GM23338 (cell line): ENCODE measurements at regions not wholly inside any gene's neighbourhood (a gene's known extent, or its start where the extent isn't known, plus 50 kb on each side); places are given as distances from the start of the nearest gene placed in this dataset.
A peak's percentile ranks its signal among the peaks of the same experiment; 100 is the strongest.

Source experiments
- ATAC-seq: fragments of 200-7000 bp; cut with Tn5 transposase; 3 replicates; pipeline ENCODE4 v1.9.1; 2020
- DNase-seq: peaks from one replicate; pipeline ENCODE4 v3.0.0-alpha.2; 2015; ENCODE audit warnings: low spot score
- H2AFZ ChIP-seq: fragments of 200-600 bp; sonication (generic); 2 replicates; pipeline ENCODE4 v1.8.0; 2016; ENCODE audit warnings: antibody characterized with exemption, mild to moderate bottlenecking, moderate library complexity
- H3F3A ChIP-seq: fragments of 200-600 bp; sonication (generic); replicated peaks from 2 replicates; pipeline ENCODE4 v1.8.0; 2017; ENCODE audit warnings: antibody characterized with exemption, mixed run types, low read depth
- H3K27ac ChIP-seq: fragments of 200-600 bp; sonication (generic); 2 replicates; pipeline ENCODE4 v1.6.1; 2016; ENCODE audit warnings: low read depth
- H3K27me3 ChIP-seq: fragments of 200-600 bp; sonication (generic); 2 replicates; pipeline ENCODE4 v1.8.0; 2016; ENCODE audit warnings: mild to moderate bottlenecking, mixed run types, moderate library complexity; ENCODE audit not compliant: insufficient read depth
- H3K36me3 ChIP-seq: fragments of 200-600 bp; sonication (generic); 2 replicates; pipeline ENCODE4 v1.8.0; 2016; ENCODE audit warnings: mild to moderate bottlenecking; ENCODE audit not compliant: insufficient read depth
- H3K4me1 ChIP-seq: fragments of 200-600 bp; sonication (generic); 2 replicates; pipeline ENCODE4 v1.8.0; 2016; ENCODE audit warnings: mild to moderate bottlenecking, moderate library complexity; ENCODE audit not compliant: insufficient read depth
- H3K4me2 ChIP-seq: fragments of 200-600 bp; sonication (generic); 2 replicates; pipeline ENCODE4 v1.7.1; 2017; ENCODE audit warnings: mixed run types
- H3K4me3 ChIP-seq: fragments of 200-600 bp; sonication (generic); 2 replicates; pipeline ENCODE4 v1.6.1; 2016; ENCODE audit warnings: mixed run types
- H3K79me2 ChIP-seq: fragments of 200-600 bp; sonication (generic); replicated peaks from 2 replicates; pipeline ENCODE4 v1.8.0; 2017; ENCODE audit warnings: mild to moderate bottlenecking; ENCODE audit not compliant: insufficient read depth
- H3K9me2 ChIP-seq: fragments of 200-600 bp; sonication (generic); 2 replicates; pipeline ENCODE4 v1.8.0; 2017; ENCODE audit not compliant: insufficient read depth
- H4K20me1 ChIP-seq: fragments of 200-600 bp; sonication (generic); replicated peaks from 2 replicates; pipeline ENCODE4 v1.8.0; 2017; ENCODE audit warnings: mild to moderate bottlenecking; ENCODE audit not compliant: insufficient read depth
- H3K27ac Mint-ChIP-seq: 2 replicates; pipeline ENCODE4 v1.8.0; 2020; ENCODE audit warnings: inconsistent platforms, mild to moderate bottlenecking, moderate library complexity, mixed read lengths
- H3K27me3 Mint-ChIP-seq: 3 replicates; pipeline ENCODE4 v1.8.0; 2022; ENCODE audit warnings: low read depth, mild to moderate bottlenecking, moderate library complexity, mixed read lengths, inconsistent platforms; ENCODE audit not compliant: insufficient read depth, poor library complexity
- H3K36me3 Mint-ChIP-seq: 3 replicates; pipeline ENCODE4 v1.8.0; 2021; ENCODE audit warnings: low read depth, mild to moderate bottlenecking, inconsistent platforms, moderate library complexity, mixed read lengths
- H3K4me1 Mint-ChIP-seq: 3 replicates; pipeline ENCODE4 v1.8.0; 2020; ENCODE audit warnings: mild to moderate bottlenecking, inconsistent platforms, mixed read lengths
- H3K4me3 Mint-ChIP-seq: 3 replicates; pipeline ENCODE4 v1.8.0; 2021; ENCODE audit warnings: moderate library complexity, mild to moderate bottlenecking, inconsistent platforms, mixed read lengths
- H3K9me3 Mint-ChIP-seq: 3 replicates; pipeline ENCODE4 v1.8.0; 2020; ENCODE audit warnings: moderate library complexity, mild to moderate bottlenecking, inconsistent platforms, mixed read lengths
- CREB1 ChIP-seq: fragments of 250-450 bp; sonication (Bioruptor Pico); IDR thresholded peaks from 2 replicates; pipeline ENCODE4 v1.5.0; 2020; ENCODE audit warnings: low read depth, mild to moderate bottlenecking, moderate library complexity
- EZH2 ChIP-seq: fragments of 200-600 bp; sonication (generic); IDR thresholded peaks from one replicate; pipeline ENCODE4 v1.8.0; 2017; ENCODE audit warnings: antibody characterized with exemption, mild to moderate bottlenecking, low read depth; ENCODE audit not compliant: unreplicated experiment
- EZH2phosphoT487 ChIP-seq: fragments of 200-600 bp; sonication (generic); IDR thresholded peaks from one replicate; pipeline ENCODE4 v1.8.1; 2018; ENCODE audit warnings: antibody characterized with exemption; ENCODE audit not compliant: unreplicated experiment
- JUNB ChIP-seq: IDR thresholded peaks from one replicate; pipeline ENCODE4 v1.6.1; 2016; ENCODE audit warnings: antibody characterized with exemption; ENCODE audit not compliant: unreplicated experiment
- NANOG ChIP-seq: IDR thresholded peaks from 2 replicates; pipeline ENCODE4 v1.6.1; 2016; ENCODE audit warnings: antibody characterized with exemption, borderline replicate concordance
- POLR2AphosphoS5 ChIP-seq: IDR thresholded peaks from 2 replicates; pipeline ENCODE4 v1.6.1; 2016; ENCODE audit warnings: antibody characterized with exemption, low read depth
- STAT1 ChIP-seq: IDR thresholded peaks from one replicate; pipeline ENCODE4 v1.6.1; 2016; ENCODE audit warnings: antibody characterized with exemption; ENCODE audit not compliant: unreplicated experiment
- ZNF114 ChIP-seq: fragments of 250-450 bp; sonication (Bioruptor Pico); IDR thresholded peaks from 2 replicates; pipeline ENCODE4 v1.5.0; 2020; ENCODE audit warnings: mild to moderate bottlenecking, moderate library complexity
- ZNF331 ChIP-seq: fragments of 250-450 bp; sonication (Bioruptor Pico); IDR thresholded peaks from 2 replicates; pipeline ENCODE4 v1.5.0; 2020; ENCODE audit warnings: low read depth, mild to moderate bottlenecking, moderate library complexity
- TF ChIP-seq, protein P1 (sequence below): IDR thresholded peaks from 2 replicates; pipeline ENCODE4 v1.6.1; 2016; ENCODE audit warnings: antibody characterized with exemption
- TF ChIP-seq, protein P2 (sequence below): IDR thresholded peaks from one replicate; pipeline ENCODE4 v1.6.1; 2018; ENCODE audit warnings: antibody characterized with exemption; ENCODE audit not compliant: unreplicated experiment
- TF ChIP-seq, protein P3 (sequence below): fragments of 250-450 bp; sonication (Bioruptor Pico); IDR thresholded peaks from 2 replicates; pipeline ENCODE4 v1.5.0; 2020; ENCODE audit warnings: mild to moderate bottlenecking, moderate library complexity
- TF ChIP-seq, protein P4 (sequence below), 2 experiments: fragments of 200-600 bp in 1 of 2; sonication (generic) in 1 of 2; conservative IDR thresholded peaks; 2 replicates each; pipeline versions ENCODE4 v1.5.1 to v1.6.1; 2016 to 2017; ENCODE audit warnings: antibody characterized with exemption in 2 of 2, low read depth in 2 of 2, mild to moderate bottlenecking in 2 of 2, moderate library complexity in 1 of 2

DNA sequence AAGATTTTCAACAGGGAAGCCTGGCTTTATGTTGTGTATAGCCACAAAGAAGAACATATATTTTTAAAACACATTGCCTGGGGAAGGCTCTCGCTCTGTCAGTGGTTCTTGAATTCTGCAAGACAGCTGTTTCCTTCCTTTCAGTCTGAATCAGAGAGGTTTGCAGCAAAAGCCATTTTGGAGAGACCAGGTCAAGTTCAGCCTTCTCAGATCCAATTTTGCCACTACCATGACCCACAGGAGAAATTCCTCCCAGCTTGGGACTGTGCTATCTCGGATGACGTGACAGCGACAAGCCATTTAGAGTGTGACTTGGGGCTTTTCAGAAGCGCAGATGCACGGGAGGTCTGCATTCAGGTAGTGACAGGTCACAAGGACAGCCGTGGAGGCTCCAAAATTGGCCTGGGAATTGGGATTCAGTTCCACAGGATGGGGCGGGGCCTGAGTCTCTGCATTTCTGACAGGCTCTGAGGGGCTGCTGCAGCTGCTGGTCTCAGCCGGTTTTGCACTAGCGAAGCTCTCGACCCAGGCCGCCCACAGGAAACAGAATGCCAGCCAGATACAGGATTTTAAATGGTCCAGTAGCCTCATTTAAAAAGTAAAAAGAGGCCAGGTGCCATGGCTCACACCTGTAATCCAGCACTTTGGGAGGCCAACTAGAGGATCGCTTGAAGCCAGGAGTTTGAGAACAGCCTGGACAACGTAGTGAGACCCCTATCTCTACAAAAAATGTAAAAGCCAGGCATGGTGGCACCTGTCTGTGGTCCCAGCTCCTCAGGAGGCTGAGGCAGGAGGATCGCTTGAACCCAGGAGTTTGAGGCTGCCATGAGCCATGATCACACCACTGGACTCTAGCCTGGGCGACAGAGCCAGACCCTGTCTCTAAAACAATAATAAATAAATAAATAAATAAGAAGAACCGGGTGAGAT, 196.6 kb upstream of the CIBAR2 start:
- TF ChIP-seq JUNB (no peak), ZNF114 (CRISPR knock-in tag) (no peak), ZNF331 (CRISPR knock-in tag) (no peak), NANOG (no peak), EZH2phosphoT487 (no peak), STAT1 (no peak), POLR2AphosphoS5 (no peak), EZH2 (no peak), CREB1 (no peak)
- TF ChIP-seq, protein P1, sequence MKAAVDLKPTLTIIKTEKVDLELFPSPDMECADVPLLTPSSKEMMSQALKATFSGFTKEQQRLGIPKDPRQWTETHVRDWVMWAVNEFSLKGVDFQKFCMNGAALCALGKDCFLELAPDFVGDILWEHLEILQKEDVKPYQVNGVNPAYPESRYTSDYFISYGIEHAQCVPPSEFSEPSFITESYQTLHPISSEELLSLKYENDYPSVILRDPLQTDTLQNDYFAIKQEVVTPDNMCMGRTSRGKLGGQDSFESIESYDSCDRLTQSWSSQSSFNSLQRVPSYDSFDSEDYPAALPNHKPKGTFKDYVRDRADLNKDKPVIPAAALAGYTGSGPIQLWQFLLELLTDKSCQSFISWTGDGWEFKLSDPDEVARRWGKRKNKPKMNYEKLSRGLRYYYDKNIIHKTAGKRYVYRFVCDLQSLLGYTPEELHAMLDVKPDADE = no peak
- TF ChIP-seq, protein P2, sequence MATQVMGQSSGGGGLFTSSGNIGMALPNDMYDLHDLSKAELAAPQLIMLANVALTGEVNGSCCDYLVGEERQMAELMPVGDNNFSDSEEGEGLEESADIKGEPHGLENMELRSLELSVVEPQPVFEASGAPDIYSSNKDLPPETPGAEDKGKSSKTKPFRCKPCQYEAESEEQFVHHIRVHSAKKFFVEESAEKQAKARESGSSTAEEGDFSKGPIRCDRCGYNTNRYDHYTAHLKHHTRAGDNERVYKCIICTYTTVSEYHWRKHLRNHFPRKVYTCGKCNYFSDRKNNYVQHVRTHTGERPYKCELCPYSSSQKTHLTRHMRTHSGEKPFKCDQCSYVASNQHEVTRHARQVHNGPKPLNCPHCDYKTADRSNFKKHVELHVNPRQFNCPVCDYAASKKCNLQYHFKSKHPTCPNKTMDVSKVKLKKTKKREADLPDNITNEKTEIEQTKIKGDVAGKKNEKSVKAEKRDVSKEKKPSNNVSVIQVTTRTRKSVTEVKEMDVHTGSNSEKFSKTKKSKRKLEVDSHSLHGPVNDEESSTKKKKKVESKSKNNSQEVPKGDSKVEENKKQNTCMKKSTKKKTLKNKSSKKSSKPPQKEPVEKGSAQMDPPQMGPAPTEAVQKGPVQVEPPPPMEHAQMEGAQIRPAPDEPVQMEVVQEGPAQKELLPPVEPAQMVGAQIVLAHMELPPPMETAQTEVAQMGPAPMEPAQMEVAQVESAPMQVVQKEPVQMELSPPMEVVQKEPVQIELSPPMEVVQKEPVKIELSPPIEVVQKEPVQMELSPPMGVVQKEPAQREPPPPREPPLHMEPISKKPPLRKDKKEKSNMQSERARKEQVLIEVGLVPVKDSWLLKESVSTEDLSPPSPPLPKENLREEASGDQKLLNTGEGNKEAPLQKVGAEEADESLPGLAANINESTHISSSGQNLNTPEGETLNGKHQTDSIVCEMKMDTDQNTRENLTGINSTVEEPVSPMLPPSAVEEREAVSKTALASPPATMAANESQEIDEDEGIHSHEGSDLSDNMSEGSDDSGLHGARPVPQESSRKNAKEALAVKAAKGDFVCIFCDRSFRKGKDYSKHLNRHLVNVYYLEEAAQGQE = no peak
- TF ChIP-seq, protein P3, sequence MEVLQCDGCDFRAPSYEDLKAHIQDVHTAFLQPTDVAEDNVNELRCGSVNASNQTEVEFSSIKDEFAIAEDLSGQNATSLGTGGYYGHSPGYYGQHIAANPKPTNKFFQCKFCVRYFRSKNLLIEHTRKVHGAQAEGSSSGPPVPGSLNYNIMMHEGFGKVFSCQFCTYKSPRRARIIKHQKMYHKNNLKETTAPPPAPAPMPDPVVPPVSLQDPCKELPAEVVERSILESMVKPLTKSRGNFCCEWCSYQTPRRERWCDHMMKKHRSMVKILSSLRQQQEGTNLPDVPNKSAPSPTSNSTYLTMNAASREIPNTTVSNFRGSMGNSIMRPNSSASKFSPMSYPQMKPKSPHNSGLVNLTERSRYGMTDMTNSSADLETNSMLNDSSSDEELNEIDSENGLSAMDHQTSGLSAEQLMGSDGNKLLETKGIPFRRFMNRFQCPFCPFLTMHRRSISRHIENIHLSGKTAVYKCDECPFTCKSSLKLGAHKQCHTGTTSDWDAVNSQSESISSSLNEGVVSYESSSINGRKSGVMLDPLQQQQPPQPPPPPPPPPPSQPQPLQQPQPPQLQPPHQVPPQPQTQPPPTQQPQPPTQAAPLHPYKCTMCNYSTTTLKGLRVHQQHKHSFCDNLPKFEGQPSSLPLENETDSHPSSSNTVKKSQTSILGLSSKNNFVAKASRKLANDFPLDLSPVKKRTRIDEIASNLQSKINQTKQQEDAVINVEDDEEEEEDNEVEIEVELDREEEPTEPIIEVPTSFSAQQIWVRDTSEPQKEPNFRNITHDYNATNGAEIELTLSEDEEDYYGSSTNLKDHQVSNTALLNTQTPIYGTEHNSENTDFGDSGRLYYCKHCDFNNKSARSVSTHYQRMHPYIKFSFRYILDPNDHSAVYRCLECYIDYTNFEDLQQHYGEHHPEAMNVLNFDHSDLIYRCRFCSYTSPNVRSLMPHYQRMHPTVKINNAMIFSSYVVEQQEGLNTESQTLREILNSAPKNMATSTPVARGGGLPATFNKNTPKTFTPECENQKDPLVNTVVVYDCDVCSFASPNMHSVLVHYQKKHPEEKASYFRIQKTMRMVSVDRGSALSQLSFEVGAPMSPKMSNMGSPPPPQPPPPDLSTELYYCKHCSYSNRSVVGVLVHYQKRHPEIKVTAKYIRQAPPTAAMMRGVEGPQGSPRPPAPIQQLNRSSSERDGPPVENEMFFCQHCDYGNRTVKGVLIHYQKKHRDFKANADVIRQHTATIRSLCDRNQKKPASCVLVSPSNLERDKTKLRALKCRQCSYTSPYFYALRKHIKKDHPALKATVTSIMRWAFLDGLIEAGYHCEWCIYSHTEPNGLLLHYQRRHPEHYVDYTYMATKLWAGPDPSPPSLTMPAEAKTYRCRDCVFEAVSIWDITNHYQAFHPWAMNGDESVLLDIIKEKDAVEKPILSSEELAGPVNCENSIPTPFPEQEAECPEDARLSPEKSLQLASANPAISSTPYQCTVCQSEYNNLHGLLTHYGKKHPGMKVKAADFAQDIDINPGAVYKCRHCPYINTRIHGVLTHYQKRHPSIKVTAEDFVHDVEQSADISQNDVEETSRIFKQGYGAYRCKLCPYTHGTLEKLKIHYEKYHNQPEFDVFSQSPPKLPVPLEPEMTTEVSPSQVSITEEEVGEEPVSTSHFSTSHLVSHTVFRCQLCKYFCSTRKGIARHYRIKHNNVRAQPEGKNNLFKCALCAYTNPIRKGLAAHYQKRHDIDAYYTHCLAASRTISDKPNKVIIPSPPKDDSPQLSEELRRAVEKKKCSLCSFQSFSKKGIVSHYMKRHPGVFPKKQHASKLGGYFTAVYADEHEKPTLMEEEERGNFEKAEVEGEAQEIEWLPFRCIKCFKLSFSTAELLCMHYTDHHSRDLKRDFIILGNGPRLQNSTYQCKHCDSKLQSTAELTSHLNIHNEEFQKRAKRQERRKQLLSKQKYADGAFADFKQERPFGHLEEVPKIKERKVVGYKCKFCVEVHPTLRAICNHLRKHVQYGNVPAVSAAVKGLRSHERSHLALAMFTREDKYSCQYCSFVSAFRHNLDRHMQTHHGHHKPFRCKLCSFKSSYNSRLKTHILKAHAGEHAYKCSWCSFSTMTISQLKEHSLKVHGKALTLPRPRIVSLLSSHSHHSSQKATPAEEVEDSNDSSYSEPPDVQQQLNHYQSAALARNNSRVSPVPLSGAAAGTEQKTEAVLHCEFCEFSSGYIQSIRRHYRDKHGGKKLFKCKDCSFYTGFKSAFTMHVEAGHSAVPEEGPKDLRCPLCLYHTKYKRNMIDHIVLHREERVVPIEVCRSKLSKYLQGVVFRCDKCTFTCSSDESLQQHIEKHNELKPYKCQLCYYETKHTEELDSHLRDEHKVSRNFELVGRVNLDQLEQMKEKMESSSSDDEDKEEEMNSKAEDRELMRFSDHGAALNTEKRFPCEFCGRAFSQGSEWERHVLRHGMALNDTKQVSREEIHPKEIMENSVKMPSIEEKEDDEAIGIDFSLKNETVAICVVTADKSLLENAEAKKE (CRISPR knock-in tag) = no peak
- TF ChIP-seq, protein P4, sequence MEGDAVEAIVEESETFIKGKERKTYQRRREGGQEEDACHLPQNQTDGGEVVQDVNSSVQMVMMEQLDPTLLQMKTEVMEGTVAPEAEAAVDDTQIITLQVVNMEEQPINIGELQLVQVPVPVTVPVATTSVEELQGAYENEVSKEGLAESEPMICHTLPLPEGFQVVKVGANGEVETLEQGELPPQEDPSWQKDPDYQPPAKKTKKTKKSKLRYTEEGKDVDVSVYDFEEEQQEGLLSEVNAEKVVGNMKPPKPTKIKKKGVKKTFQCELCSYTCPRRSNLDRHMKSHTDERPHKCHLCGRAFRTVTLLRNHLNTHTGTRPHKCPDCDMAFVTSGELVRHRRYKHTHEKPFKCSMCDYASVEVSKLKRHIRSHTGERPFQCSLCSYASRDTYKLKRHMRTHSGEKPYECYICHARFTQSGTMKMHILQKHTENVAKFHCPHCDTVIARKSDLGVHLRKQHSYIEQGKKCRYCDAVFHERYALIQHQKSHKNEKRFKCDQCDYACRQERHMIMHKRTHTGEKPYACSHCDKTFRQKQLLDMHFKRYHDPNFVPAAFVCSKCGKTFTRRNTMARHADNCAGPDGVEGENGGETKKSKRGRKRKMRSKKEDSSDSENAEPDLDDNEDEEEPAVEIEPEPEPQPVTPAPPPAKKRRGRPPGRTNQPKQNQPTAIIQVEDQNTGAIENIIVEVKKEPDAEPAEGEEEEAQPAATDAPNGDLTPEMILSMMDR (conservative IDR thresholded peaks at IDR 0.05; ENCODE audit: low read depth in 2 of 2) = no peak
- ATAC-seq (no peak), DNase-seq (no peak)
- Mint-ChIP-seq H3K27ac (no peak overlapping the region), H3K27me3 (peaks cover 36% of the 10 kb centered on the region), H3K4me1 (peaks cover 64% of the 10 kb centered on the region), H3K9me3 (no peaks in the 10 kb centered on the region; the same call in 2 of the 3 replicates), H3K4me3 (no peak overlapping the region), H3K36me3 (peaks cover 5% of the 10 kb centered on the region; the same call in 2 of the 3 replicates)
- 0 out of 2 replicates have a peak overlapping the region, but pooled peaks have one; percentile 32 for H3K4me2 ChIP-seq
- H3K27ac ChIP-seq = no peak overlapping the region
- H3K4me3 ChIP-seq = no peak overlapping the region
- H3F3A ChIP-seq = no peaks in the 10 kb centered on the region; the same call in none of the 2 replicates
- H3K27me3 ChIP-seq = no peaks in the 10 kb centered on the region
- H2AFZ ChIP-seq = no peak overlapping the region
- H4K20me1 ChIP-seq = no peaks in the 10 kb centered on the region
- H3K4me1 ChIP-seq = peaks cover 37% of the 10 kb centered on the region
- H3K9me2 ChIP-seq = no peaks in the 10 kb centered on the region
- no peaks in the 10 kb centered on the region for H3K36me3 ChIP-seq
- H3K79me2 ChIP-seq = 0 out of 2 replicates have a peak, but pooled peaks cover 5% of the 10 kb centered on the region
